ENCODE measurements at regions not wholly inside any gene's neighbourhood (a gene's known extent, or its start where the extent isn't known, plus 50 kb on each side); places are given as distances from the start of the nearest gene placed in this dataset.

DNA sequence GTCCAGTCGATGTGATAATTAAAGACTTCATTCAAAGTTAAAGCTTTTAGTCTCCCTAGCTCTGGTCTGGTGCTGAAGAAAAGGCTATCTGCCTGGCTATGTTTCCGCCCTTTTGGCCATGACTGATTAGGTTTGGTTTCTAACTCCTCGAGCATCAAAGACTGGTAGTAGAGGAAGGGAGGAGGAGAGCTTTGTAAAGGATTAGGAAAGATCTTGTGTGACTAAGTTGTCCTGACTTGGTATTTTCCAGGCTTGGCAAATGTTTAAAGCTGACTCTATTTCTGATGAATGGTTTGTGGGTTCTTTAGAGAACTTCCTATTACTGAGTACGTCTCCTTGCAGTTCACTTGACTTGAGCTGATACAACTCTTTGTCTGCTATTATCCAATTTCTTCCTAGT is 312.9 kb downstream of the GJA1 start:
- no peak for TF ChIP-seq CTCF (IDR thresholded peaks at IDR 0.05)
- TF ChIP-seq POLR2AphosphoS5 (IDR thresholded peaks at IDR 0.05): no peak
- TF ChIP-seq POLR2A (IDR thresholded peaks at IDR 0.05; ENCODE audit: low read depth): no peak
